GM12878 (cell line): ENCODE measurements at regions not wholly inside any gene's neighbourhood (a gene's known extent, or its start where the extent isn't known, plus 50 kb on each side); places are given as distances from the start of the nearest gene placed in this dataset.

Source experiments
- CEBPZ ChIP-seq: fragments of 150-350 bp; IDR thresholded peaks from 2 replicates; pipeline ENCODE4 v1.6.1; 2016; ENCODE audit warnings: low read depth, low read length
- MXI1 ChIP-seq: fragments of 150-350 bp; IDR thresholded peaks from 2 replicates; pipeline ENCODE4 v1.6.1; 2011; ENCODE audit warnings: low read depth, mild to moderate bottlenecking, inconsistent platforms, low read length, improper control_type of control experiment
- MYB ChIP-seq: fragments of 150-350 bp; IDR thresholded peaks from 2 replicates; pipeline ENCODE4 v1.6.1; 2014; ENCODE audit warnings: mild to moderate bottlenecking, low read depth, low read length, borderline replicate concordance
- SREBF1 ChIP-seq: IDR thresholded peaks from 2 replicates; pipeline ENCODE4 v1.6.1; 2012; ENCODE audit warnings: mild to moderate bottlenecking, low read length
- STAT3 ChIP-seq: IDR thresholded peaks from 2 replicates; pipeline ENCODE4 v1.6.1; 2011; ENCODE audit warnings: low read depth, low read length, improper control_type of control experiment
- TF ChIP-seq, protein P1 (sequence below): fragments of 450-650 bp; IDR thresholded peaks from 2 replicates; pipeline ENCODE4 v1.6.1; 2016; ENCODE audit warnings: mild to moderate bottlenecking, moderate library complexity, borderline replicate concordance

DNA sequence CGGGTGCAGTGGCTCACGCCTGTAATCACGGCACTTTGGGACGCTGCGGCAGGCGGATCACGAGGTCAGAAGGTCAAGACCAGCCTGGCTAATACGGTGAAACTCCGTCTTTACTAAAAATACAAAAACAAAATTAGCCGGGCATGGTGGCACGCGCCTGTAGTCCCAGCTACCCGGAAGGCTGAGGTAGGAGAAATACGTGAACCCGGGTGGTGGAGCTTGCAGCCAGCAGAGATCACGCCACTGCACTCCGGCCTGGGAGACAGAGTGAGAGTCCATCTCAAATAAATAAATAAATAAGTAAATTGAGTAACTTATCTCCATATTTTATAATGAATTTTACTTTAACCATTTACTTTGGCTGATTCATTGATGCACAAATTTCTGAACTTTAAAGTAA is 1913.3 kb downstream of the PCDH7 start (continued):
- TF ChIP-seq, protein P1, sequence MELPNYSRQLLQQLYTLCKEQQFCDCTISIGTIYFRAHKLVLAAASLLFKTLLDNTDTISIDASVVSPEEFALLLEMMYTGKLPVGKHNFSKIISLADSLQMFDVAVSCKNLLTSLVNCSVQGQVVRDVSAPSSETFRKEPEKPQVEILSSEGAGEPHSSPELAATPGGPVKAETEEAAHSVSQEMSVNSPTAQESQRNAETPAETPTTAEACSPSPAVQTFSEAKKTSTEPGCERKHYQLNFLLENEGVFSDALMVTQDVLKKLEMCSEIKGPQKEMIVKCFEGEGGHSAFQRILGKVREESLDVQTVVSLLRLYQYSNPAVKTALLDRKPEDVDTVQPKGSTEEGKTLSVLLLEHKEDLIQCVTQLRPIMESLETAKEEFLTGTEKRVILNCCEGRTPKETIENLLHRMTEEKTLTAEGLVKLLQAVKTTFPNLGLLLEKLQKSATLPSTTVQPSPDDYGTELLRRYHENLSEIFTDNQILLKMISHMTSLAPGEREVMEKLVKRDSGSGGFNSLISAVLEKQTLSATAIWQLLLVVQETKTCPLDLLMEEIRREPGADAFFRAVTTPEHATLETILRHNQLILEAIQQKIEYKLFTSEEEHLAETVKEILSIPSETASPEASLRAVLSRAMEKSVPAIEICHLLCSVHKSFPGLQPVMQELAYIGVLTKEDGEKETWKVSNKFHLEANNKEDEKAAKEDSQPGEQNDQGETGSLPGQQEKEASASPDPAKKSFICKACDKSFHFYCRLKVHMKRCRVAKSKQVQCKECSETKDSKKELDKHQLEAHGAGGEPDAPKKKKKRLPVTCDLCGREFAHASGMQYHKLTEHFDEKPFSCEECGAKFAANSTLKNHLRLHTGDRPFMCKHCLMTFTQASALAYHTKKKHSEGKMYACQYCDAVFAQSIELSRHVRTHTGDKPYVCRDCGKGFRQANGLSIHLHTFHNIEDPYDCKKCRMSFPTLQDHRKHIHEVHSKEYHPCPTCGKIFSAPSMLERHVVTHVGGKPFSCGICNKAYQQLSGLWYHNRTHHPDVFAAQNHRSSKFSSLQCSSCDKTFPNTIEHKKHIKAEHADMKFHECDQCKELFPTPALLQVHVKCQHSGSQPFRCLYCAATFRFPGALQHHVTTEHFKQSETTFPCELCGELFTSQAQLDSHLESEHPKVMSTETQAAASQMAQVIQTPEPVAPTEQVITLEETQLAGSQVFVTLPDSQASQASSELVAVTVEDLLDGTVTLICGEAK, result no peak
- TF ChIP-seq STAT3, result no peak
- no peak for TF ChIP-seq MXI1
- no peak for TF ChIP-seq MYB
- TF ChIP-seq SREBF1, result no peak
- no peak for TF ChIP-seq CEBPZ
